Heart left ventricle (tissue), 16 donors: ENCODE measurements at regions not wholly inside any gene's neighbourhood (a gene's known extent, or its start where the extent isn't known, plus 50 kb on each side); places are given as distances from the start of the nearest gene placed in this dataset.

Experiments used
- ATAC-seq, 4 donors: fragments of 200-7000 bp; cut with Tn5 transposase; one replicate each; pipeline ENCODE4 v1.9.1; 2020 to 2022; ENCODE audit warnings: moderate library complexity in 4 of 4, mild to moderate bottlenecking in 3 of 4, moderate number of reproducible peaks in 1 of 4
- DNase-seq, 5 donors: peaks; one replicate each; pipeline ENCODE4 v3.0.0-alpha.2; 2020
- H3K27ac ChIP-seq, 12 donors: fragments of 200-600 bp; sonication (generic) in 4 of 12; one replicate each; pipeline versions ENCODE4 v1.5.0 to v1.8.0; 2016 to 2022; ENCODE audit warnings: mild to moderate bottlenecking in 2 of 12
- H3K27me3 ChIP-seq, 9 donors: fragments of 200-600 bp; sonication (generic) in 2 of 9; one replicate each; pipeline versions ENCODE4 v1.5.1 to v1.8.0; 2016 to 2022; ENCODE audit warnings: mild to moderate bottlenecking in 3 of 9
- H3K36me3 ChIP-seq, 9 donors: fragments of 200-600 bp; sonication (generic) in 2 of 9; one replicate each; pipeline versions ENCODE4 v1.5.0 to v1.8.0; 2018 to 2022; ENCODE audit warnings: mild to moderate bottlenecking in 2 of 9
- H3K4me1 ChIP-seq, 12 donors: fragments of 200-600 bp; sonication (generic) in 4 of 12; one replicate each; pipeline versions ENCODE4 v1.5.0 to v1.8.0; 2016 to 2022; ENCODE audit warnings: mild to moderate bottlenecking in 3 of 12
- H3K4me3 ChIP-seq, 12 donors: fragments of 200-600 bp; sonication (generic) in 4 of 12; one replicate each; pipeline versions ENCODE4 v1.5.0 to v1.8.0; 2017 to 2022; ENCODE audit warnings: mild to moderate bottlenecking in 9 of 12, moderate library complexity in 4 of 12
- H3K9me3 ChIP-seq, 12 donors: fragments of 200-600 bp; sonication (generic) in 4 of 12; one replicate each; pipeline versions ENCODE4 v1.5.0 to v1.8.0; 2016 to 2022; ENCODE audit warnings: mild to moderate bottlenecking in 1 of 12
- CTCF ChIP-seq, 12 donors: fragments of 200-600 bp; sonication (generic) in 4 of 12; IDR thresholded peaks; one replicate each; pipeline versions ENCODE4 v1.5.0 to v1.8.0; 2018 to 2022; ENCODE audit warnings: antibody characterized with exemption in 12 of 12, mild to moderate bottlenecking in 5 of 12
- POLR2A ChIP-seq, 2 donors: fragments of 450-650 bp; IDR thresholded peaks; one replicate each; pipeline ENCODE4 v1.6.1; 2017; ENCODE audit warnings: antibody characterized with exemption in 2 of 2, mild to moderate bottlenecking in 2 of 2, moderate library complexity in 2 of 2
- WGBS, 4 donors: extraction: QIAGEN DNeasy Blood & Tissue Kit in 2 of 4; methylation state at CpG; one replicate each; pipeline versions ENCODE4 v1.1.5 to v1.1.7; 2013 to 2018; 5-methylcytosine and 5-hydroxymethylcytosine counted together
- intact Hi-C, 10 donors: fragments of 100-400 bp; cut with DNase I; formaldehyde crosslinking; loops; one replicate each; pipeline versions ENCODE4 v1.11.1 to v1.14.2; 2022
- donor health status: ischemic (EF 13 %, LVEDD 7.1; RV severe dilation, severe dysfunction).
- donor health status: healthy with polysubstance abuse.
- donor health status: DM: no; HTN: yes; CAD: no.
- donor health status: DM: no; HTN: no; CAD: no.
- donor health status: ischemic (EF 25% LVEDD 6.9; RV normal size, moderate dysfunction).
- donor health status: ischemic (EF 25% LVEDD 5.7; RV mildly dilated, moderate dysfunction).
- donor health status: healthy.
- donor health status: DM: yes; HTN: yes; CAD: no.
- donor health status: ischemic (EF 35%, LVEDD 5.7; RV mildly dilated, moderate dysfunction).
- donor health status: nonischemic (EF 11% LVEDD 7.7; RV severe dilation, severe dysfunction).
- donor health status: DM: yes; HTN: yes; CAD: no.
- donor health status: PGD.
- donor health status: ischemic (EF 29% LVEDD 5.4; RV normal size, mild dysfunction).
- donor health status: nonischemic (EF 23%, LVEDD 6.1; RV moderate dilation, normal function).

GRCh38 chr11:28619846-28620540 lies 511.8 kb downstream of the METTL15 start:
- 62 to 71% (median 68%) methylated on average over 5 of the region's 5 CpGs for WGBS, 4 donors
- Histone ChIP-seq H3K4me1 (peaks cover 0 to 4% (median 0%) of the 10 kb centered on the region in 12 donors), H3K36me3 (no peaks in the 10 kb centered on the region), H3K27me3 (no peaks in the 10 kb centered on the region), H3K9me3 (no peaks in the 10 kb centered on the region), H3K27ac (no peak overlapping the region), H3K4me3 (no peak overlapping the region)
- DNase-seq, result no peak
- TF ChIP-seq POLR2A (IDR thresholded peaks at IDR 0.05) (no peak), CTCF (IDR thresholded peaks at IDR 0.05) (no peak)
- ATAC-seq, result no peak
- intact Hi-C loops, result no loop called here

GRCh38 chr11:28618416-28618815 lies 510.2 kb downstream of the METTL15 start:
- H3K4me3 ChIP-seq, result no peak overlapping the region
- intact Hi-C loops, result no loop called here
- TF ChIP-seq POLR2A (IDR thresholded peaks at IDR 0.05) (no peak), CTCF (IDR thresholded peaks at IDR 0.05) (no peak)
- no peak overlapping the region for H3K27ac ChIP-seq
- DNase-seq (no peak), ATAC-seq (no peak)
- H3K4me1 ChIP-seq, result peaks cover 0 to 4% (median 0%) of the 10 kb centered on the region in 12 donors
- no peaks in the 10 kb centered on the region for H3K36me3 ChIP-seq
- H3K27me3 ChIP-seq, result no peaks in the 10 kb centered on the region
- WGBS, 4 donors, result 62 to 69% (median 66%) methylated on average over 2 of the region's 2 CpGs
- no peaks in the 10 kb centered on the region for H3K9me3 ChIP-seq

GRCh38 chr11:28616160-28616965 lies 508.2 kb downstream of the METTL15 start:
- Histone ChIP-seq H3K36me3 (no peaks in the 10 kb centered on the region), H3K27me3 (no peaks in the 10 kb centered on the region), H3K4me3 (no peak overlapping the region), H3K4me1 (no peaks in the 10 kb centered on the region), H3K27ac (no peak overlapping the region), H3K9me3 (no peaks in the 10 kb centered on the region)
- TF ChIP-seq CTCF (IDR thresholded peaks at IDR 0.05) (no peak), POLR2A (IDR thresholded peaks at IDR 0.05) (no peak)
- intact Hi-C loops, result no loop called here
- no peak for ATAC-seq
- no peak for DNase-seq
- 81 to 84% (median 82%) methylated on average over 5 of the region's 5 CpGs for WGBS, 4 donors

GRCh38 chr11:28615542-28615941 lies 507.4 kb downstream of the METTL15 start:
- Histone ChIP-seq H3K4me3 (no peak overlapping the region), H3K4me1 (no peaks in the 10 kb centered on the region), H3K27ac (no peak overlapping the region), H3K27me3 (no peaks in the 10 kb centered on the region), H3K36me3 (no peaks in the 10 kb centered on the region), H3K9me3 (no peaks in the 10 kb centered on the region)
- 66 to 81% (median 73%) methylated on average over 2 of the region's 2 CpGs for WGBS, 4 donors
- TF ChIP-seq POLR2A (IDR thresholded peaks at IDR 0.05) (no peak), CTCF (IDR thresholded peaks at IDR 0.05) (no peak)
- no peak for DNase-seq
- ATAC-seq, result no peak
- intact Hi-C loops, result no loop called here
